Activated CD4-positive, alpha-beta T cell treated with anti-CD3 and anti-CD28 coated beads, Interleukin-2, amount 50 U/mL, for 4 hours (primary cell): ENCODE measurements at regions not wholly inside any gene's neighbourhood (a gene's known extent, or its start where the extent isn't known, plus 50 kb on each side); places are given as distances from the start of the nearest gene placed in this dataset.
"Not testable (repeated sequence)": the region's sequence is repeated elsewhere in the genome, so short reads cannot be mapped to it uniquely, and the experiment has no call there.

Experiments used
- DNase-seq, 2 experiments: peaks; one replicate each; pipeline ENCODE4 v3.0.0-alpha.2; 2020

GRCh38 chr2:7732497-7732896 lies 815.3 kb downstream of the RNF144A start:
- DNase-seq, result no peak

- DNase-seq, result no peak
Measured at GRCh38 chr2:7736646-7737305, 819.6 kb downstream of the RNF144A start.

GRCh38 chr2:7738596-7738995 lies 821.4 kb downstream of the RNF144A start:
- DNase-seq, result no peak

GRCh38 chr2:7740114-7740513 lies 822.9 kb downstream of the RNF144A start:
- DNase-seq, result no peak

- no peak for DNase-seq
Measured at GRCh38 chr2:7742301-7742700, 825.1 kb downstream of the RNF144A start.

- DNase-seq, result no peak
Measured at GRCh38 chr2:7744827-7745226, 827.6 kb downstream of the RNF144A start.

GRCh38 chr2:7745369-7745768 lies 828.2 kb downstream of the RNF144A start:
- DNase-seq, result no peak

GRCh38 chr2:7748717-7749415 lies 831.7 kb downstream of the RNF144A start:
- DNase-seq, result no peak

GRCh38 chr2:7749895-7750559 lies 832.8 kb downstream of the RNF144A start:
- DNase-seq, result no peak

- no peak for DNase-seq
Measured at GRCh38 chr2:7752291-7752690, 835.1 kb downstream of the RNF144A start.

- no peak for DNase-seq
Measured at GRCh38 chr2:7753777-7754176, 836.6 kb downstream of the RNF144A start.

GRCh38 chr2:7755879-7756278 lies 838.7 kb downstream of the RNF144A start:
- DNase-seq, result no peak

- no peak for DNase-seq
Measured at GRCh38 chr2:7758073-7758759, 841.0 kb downstream of the RNF144A start.

GRCh38 chr2:7759898-7760297 lies 842.7 kb downstream of the RNF144A start:
- DNase-seq, result no peak

- not testable (repeated sequence) for DNase-seq
Measured at GRCh38 chr2:7763418-7763817, 846.2 kb downstream of the RNF144A start.

GRCh38 chr2:7765236-7765635 lies 848.0 kb downstream of the RNF144A start:
- no peak for DNase-seq

GRCh38 chr2:7766088-7766722 lies 849.0 kb downstream of the RNF144A start:
- DNase-seq, result no peak

GRCh38 chr2:7766978-7767565 lies 849.9 kb downstream of the RNF144A start:
- no peak for DNase-seq

- DNase-seq, result no peak
Measured at GRCh38 chr2:7767902-7768301, 850.7 kb downstream of the RNF144A start.

GRCh38 chr2:7771781-7772180 lies 854.6 kb downstream of the RNF144A start:
- DNase-seq, result no peak

GRCh38 chr2:7773362-7774360 lies 856.4 kb downstream of the RNF144A start:
- DNase-seq, result no peak
